OCI-LY7 (cell line): ENCODE measurements at regions not wholly inside any gene's neighbourhood (a gene's known extent, or its start where the extent isn't known, plus 50 kb on each side); places are given as distances from the start of the nearest gene placed in this dataset.

Experiments used
- BruUV-seq: library from RNA; stranded (reverse); fragments of 400-500 nt; replicated peaks from 2 replicates; lab custom pipeline; 2021; lab: Mats Ljungman, UMichigan
- CTCF ChIA-PET: fragments of 300-600 bp; sonication (Branson Sonifier 250); formaldehyde crosslinking; loops from one replicate; lab custom pipeline; 2022; ENCODE audit warnings: antibody characterized with exemption; ENCODE audit not compliant: unreplicated experiment; lab: Charles Lee
- POLR2A ChIA-PET: fragments of 300-600 bp; sonication (Branson Sonifier 250); formaldehyde crosslinking; loops from one replicate; lab custom pipeline; 2022; ENCODE audit warnings: antibody characterized with exemption; lab: Charles Lee
- DNase-seq: peaks from one replicate; pipeline ENCODE4 v3.0.0-alpha.2; 2015; ENCODE audit warnings: low spot score
- H2AFZ ChIP-seq: fragments of 200-600 bp; sonication (generic), shearing (Covaris generic); 2 replicates; pipeline ENCODE4 v1.6.1; 2014; ENCODE audit warnings: mild to moderate bottlenecking, antibody characterized with exemption, low read length, moderate library complexity
- H3K27ac ChIP-seq: fragments of 200-600 bp; sonication (generic); 2 replicates; pipeline ENCODE4 v1.5.1; 2014; ENCODE audit warnings: mixed run types, low read depth, mild to moderate bottlenecking, moderate library complexity, low read length, inconsistent platforms; ENCODE audit not compliant: poor library complexity, severe bottlenecking
- H3K36me3 ChIP-seq: fragments of 200-600 bp; sonication (generic); 2 replicates; pipeline ENCODE4 v1.6.1; 2014; ENCODE audit warnings: mild to moderate bottlenecking, antibody characterized with exemption, low read length, moderate library complexity, mixed read lengths; ENCODE audit not compliant: insufficient read depth
- H3K4me1 ChIP-seq: fragments of 200-600 bp; sonication (generic); 2 replicates; pipeline ENCODE4 v1.5.1; 2014; ENCODE audit warnings: mild to moderate bottlenecking, low read length; ENCODE audit not compliant: insufficient read depth, poor library complexity, severe bottlenecking
- H3K4me2 ChIP-seq: fragments of 200-600 bp; sonication (generic); 2 replicates; pipeline ENCODE4 v1.6.1; 2014; ENCODE audit warnings: mild to moderate bottlenecking, low read length
- H3K4me3 ChIP-seq: fragments of 200-600 bp; sonication (generic); 2 replicates; pipeline ENCODE4 v1.5.1; 2014; ENCODE audit warnings: mild to moderate bottlenecking, low read depth, low read length; ENCODE audit not compliant: poor library complexity, severe bottlenecking
- H3K79me2 ChIP-seq: fragments of 200-600 bp; sonication (generic); 2 replicates; pipeline ENCODE4 v1.6.1; 2016; ENCODE audit warnings: low read depth, mild to moderate bottlenecking, low read length, moderate library complexity, mixed read lengths; ENCODE audit not compliant: insufficient read depth
- H3K9me2 ChIP-seq: fragments of 200-600 bp; sonication (generic); 2 replicates; pipeline ENCODE4 v1.6.1; 2016; ENCODE audit warnings: mild to moderate bottlenecking, low read length, mixed read lengths; ENCODE audit not compliant: insufficient read depth
- H3K9me3 ChIP-seq: fragments of 200-600 bp; sonication (generic); 2 replicates; pipeline ENCODE4 v1.6.1; 2014; ENCODE audit warnings: mild to moderate bottlenecking, mixed run types, low read length, mixed read lengths
- H4K20me1 ChIP-seq: fragments of 200-600 bp; sonication (generic); 2 replicates; pipeline ENCODE4 v1.6.1; 2014; ENCODE audit warnings: mild to moderate bottlenecking, antibody characterized with exemption, low read length, moderate library complexity, mixed read lengths; ENCODE audit not compliant: insufficient read depth
- CTCF ChIP-seq: fragments of 200-600 bp; sonication (generic); conservative IDR thresholded peaks from 2 replicates; pipeline ENCODE4 v1.5.1; 2014; ENCODE audit warnings: mild to moderate bottlenecking, antibody characterized with exemption, low read length, moderate library complexity, mixed read lengths
- EZH2phosphoT487 ChIP-seq: fragments of 200-600 bp; sonication (generic); IDR thresholded peaks from 2 replicates; pipeline ENCODE4 v1.6.1; 2018; ENCODE audit warnings: low read depth, borderline replicate concordance, mild to moderate bottlenecking, mixed run types, antibody characterized with exemption, low read length, moderate library complexity, mixed read lengths
- intact Hi-C: fragments of 100-400 bp; cut with micrococcal nuclease; formaldehyde crosslinking; loops from one replicate; pipeline ENCODE4 v1.10.0; 2022; ENCODE audit not compliant: unreplicated experiment

- H3K4me2 ChIP-seq, result no peak overlapping the region
- CTCF ChIA-PET, result no interaction called here
Observed at GRCh38 chr12:11565752-11566151, 83.7 kb upstream of the ETV6 start.

GRCh38 chr12:11568155-11568761 lies 81.2 kb upstream of the ETV6 start:
- H4K20me1 ChIP-seq, result no peaks in the 10 kb centered on the region
- H3K79me2 ChIP-seq, result no peaks in the 10 kb centered on the region
- intact Hi-C loops, result no loop called here
- H3K9me2 ChIP-seq, result no peaks in the 10 kb centered on the region
- no peak overlapping the region for H3K27ac ChIP-seq
- BruUV-seq, result no TSS peak
- H3K9me3 ChIP-seq, result no peaks in the 10 kb centered on the region
- ChIA-PET CTCF (no interaction called here), POLR2A (no interaction called here)
- H3K4me3 ChIP-seq, result no peak overlapping the region
- no peak overlapping the region for H3K4me2 ChIP-seq
- H3K36me3 ChIP-seq, result no peaks in the 10 kb centered on the region
- no peak for DNase-seq
- H2AFZ ChIP-seq, result no peak overlapping the region
- TF ChIP-seq CTCF (no peak), EZH2phosphoT487 (no peak)
- H3K4me1 ChIP-seq, result no peaks in the 10 kb centered on the region

More at GRCh38 chr12:11565752-11566151, 83.7 kb upstream of the ETV6 start:
- no peak for DNase-seq
- Histone ChIP-seq H3K79me2 (no peaks in the 10 kb centered on the region), H3K9me2 (no peaks in the 10 kb centered on the region), H4K20me1 (no peaks in the 10 kb centered on the region), H2AFZ (no peak overlapping the region), H3K4me3 (no peak overlapping the region), H3K9me3 (no peaks in the 10 kb centered on the region), H3K36me3 (no peaks in the 10 kb centered on the region), H3K27ac (no peak overlapping the region), H3K4me1 (no peaks in the 10 kb centered on the region)
- TF ChIP-seq CTCF (no peak), EZH2phosphoT487 (no peak)
- POLR2A ChIA-PET, result interaction anchor here (0.6 to 0.9 kb wide), 3 partner anchors 11 to 114 kb away, joined by 3 to 4 read pairs (median 3); no protein-coding TSS in a partner anchor
- no TSS peak for BruUV-seq
- intact Hi-C loops, result no loop called here

- Histone ChIP-seq H3K4me1 (no peaks in the 10 kb centered on the region), H3K36me3 (no peaks in the 10 kb centered on the region), H3K4me3 (no peak overlapping the region), H3K79me2 (no peaks in the 10 kb centered on the region), H3K27ac (no peak overlapping the region), H3K9me3 (no peaks in the 10 kb centered on the region), H3K9me2 (no peaks in the 10 kb centered on the region), H3K4me2 (no peak overlapping the region), H4K20me1 (no peaks in the 10 kb centered on the region), H2AFZ (no peak overlapping the region)
- no TSS peak for BruUV-seq
- POLR2A ChIA-PET, result interaction anchor here (0.6 to 0.8 kb wide), 2 partner anchors 10 to 86 kb away, joined by 3 read pairs; no protein-coding TSS in a partner anchor
- no peak for TF ChIP-seq CTCF
- TF ChIP-seq EZH2phosphoT487, result no peak
- intact Hi-C loops, result no loop called here
- DNase-seq, result no peak
- CTCF ChIA-PET, result no interaction called here
Observed at GRCh38 chr12:11568762-11569478, 80.6 kb upstream of the ETV6 start.
